Fibroblast of mammary gland (primary cell): ENCODE measurements at regions not wholly inside any gene's neighbourhood (a gene's known extent, or its start where the extent isn't known, plus 50 kb on each side); places are given as distances from the start of the nearest gene placed in this dataset.
A peak's percentile ranks its signal among the peaks of the same experiment; 100 is the strongest.

Experiments
- DNase-seq: peaks from one replicate; pipeline ENCODE4 v3.0.0-alpha.2; 2010; ENCODE audit warnings: low read depth
- H3K4me3 ChIP-seq: 2 replicates; pipeline ENCODE4 v1.5.1; 2011; ENCODE audit warnings: low read depth, mild to moderate bottlenecking, low read length, moderate library complexity; ENCODE audit not compliant: control insufficient read depth
- TF ChIP-seq, protein P1 (sequence below): conservative IDR thresholded peaks from 2 replicates; pipeline ENCODE4 v1.5.1; 2011; ENCODE audit warnings: low read depth, low read length, inconsistent platforms; ENCODE audit not compliant: control insufficient read depth, insufficient read depth

DNA sequence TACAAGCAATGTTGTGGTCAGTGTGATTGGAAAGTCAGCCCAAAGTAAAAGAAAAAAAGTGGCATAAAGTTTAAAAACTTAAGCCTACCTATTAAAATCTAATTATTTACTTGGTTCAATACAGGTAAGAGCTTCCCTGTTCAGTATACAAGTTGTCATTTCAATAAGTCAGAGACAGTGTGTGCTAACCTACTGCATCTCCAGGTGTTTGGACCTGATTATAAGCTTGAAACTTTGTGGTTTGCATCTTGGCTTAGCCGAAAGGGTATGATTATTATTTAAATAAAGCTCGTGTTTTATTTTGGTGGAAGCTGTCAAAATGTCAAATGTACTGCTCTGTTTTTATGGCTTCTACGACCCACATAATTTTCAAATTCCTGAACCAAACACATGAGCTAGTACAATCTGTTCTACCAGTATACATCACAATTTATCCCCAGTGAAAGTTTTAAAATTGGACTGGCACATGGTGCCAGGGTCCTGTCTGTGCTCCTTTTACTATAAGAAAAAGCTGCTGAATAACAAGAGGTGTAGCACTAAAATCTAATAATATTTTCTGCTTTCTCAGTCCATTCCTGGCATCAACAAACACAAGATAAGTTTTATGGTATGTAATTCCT lies 103.9 kb upstream of the ANO3 start:
- no peak for DNase-seq
- TF ChIP-seq, protein P1, sequence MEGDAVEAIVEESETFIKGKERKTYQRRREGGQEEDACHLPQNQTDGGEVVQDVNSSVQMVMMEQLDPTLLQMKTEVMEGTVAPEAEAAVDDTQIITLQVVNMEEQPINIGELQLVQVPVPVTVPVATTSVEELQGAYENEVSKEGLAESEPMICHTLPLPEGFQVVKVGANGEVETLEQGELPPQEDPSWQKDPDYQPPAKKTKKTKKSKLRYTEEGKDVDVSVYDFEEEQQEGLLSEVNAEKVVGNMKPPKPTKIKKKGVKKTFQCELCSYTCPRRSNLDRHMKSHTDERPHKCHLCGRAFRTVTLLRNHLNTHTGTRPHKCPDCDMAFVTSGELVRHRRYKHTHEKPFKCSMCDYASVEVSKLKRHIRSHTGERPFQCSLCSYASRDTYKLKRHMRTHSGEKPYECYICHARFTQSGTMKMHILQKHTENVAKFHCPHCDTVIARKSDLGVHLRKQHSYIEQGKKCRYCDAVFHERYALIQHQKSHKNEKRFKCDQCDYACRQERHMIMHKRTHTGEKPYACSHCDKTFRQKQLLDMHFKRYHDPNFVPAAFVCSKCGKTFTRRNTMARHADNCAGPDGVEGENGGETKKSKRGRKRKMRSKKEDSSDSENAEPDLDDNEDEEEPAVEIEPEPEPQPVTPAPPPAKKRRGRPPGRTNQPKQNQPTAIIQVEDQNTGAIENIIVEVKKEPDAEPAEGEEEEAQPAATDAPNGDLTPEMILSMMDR: no peak
- H3K4me3 ChIP-seq: no peak overlapping the region

DNA sequence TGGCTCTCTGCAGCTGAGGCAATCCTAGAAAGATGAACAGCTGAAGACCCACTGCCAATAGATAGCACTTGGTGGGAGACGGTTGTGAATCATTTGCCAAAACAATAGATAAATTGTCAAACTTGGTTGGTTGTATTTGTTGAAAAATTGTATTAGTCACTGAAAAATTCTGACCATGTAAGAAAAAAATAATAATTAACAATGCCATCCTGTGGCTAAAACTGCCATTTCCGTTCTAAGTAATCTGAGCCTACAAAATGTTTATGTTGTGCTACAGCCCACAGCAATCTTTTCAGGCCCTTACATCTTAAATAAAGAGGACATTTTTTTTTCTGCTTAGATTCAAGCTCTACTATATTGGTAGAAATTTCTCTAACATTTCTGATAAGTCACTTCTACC lies 103.2 kb upstream of the ANO3 start:
- H3K4me3 ChIP-seq: no peak overlapping the region
- TF ChIP-seq, protein P1: no peak
- DNase-seq: peak; percentile 66

DNA sequence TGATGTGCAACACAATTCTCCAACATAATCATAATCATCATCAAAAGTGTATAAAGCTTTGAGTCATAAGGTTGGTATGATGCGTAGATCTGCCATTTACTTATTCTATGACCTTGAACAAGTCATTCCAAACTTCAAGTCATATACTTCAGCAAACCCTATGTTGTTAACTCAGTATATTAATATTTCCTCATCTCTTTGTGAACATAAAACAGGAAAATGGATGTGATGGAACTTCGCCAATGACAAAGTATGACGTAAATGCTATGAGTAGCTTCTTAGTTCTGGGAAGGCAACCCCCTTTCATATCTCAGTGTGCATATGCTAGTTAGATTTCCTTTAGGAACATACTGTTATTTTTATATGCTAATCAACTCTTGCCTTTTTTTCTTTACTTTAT lies 102.7 kb upstream of the ANO3 start:
- TF ChIP-seq, protein P1: no peak
- peak; percentile 99 for DNase-seq
- H3K4me3 ChIP-seq: no peak overlapping the region

DNA sequence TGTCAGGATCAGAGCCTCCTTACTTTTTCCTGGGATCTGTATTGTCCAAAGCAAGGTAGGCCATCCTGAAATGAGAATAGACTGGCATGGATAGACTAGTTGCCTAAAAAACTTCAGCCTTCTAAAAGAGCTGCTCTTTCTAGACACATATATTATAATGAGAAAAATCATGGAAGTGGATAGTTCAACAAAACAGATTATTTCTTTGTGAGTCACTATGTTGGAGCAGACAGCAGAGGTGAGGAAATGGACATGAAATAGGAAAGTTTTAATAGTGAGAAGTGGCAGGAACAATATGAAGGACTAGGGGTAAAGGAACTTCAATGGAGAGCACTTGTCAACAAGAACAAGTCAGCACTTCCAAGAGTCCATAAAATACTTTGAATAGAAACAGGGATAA lies 101.9 kb upstream of the ANO3 start:
- peak; percentile 45 for DNase-seq
- TF ChIP-seq, protein P1: no peak
- no peak overlapping the region for H3K4me3 ChIP-seq

DNA sequence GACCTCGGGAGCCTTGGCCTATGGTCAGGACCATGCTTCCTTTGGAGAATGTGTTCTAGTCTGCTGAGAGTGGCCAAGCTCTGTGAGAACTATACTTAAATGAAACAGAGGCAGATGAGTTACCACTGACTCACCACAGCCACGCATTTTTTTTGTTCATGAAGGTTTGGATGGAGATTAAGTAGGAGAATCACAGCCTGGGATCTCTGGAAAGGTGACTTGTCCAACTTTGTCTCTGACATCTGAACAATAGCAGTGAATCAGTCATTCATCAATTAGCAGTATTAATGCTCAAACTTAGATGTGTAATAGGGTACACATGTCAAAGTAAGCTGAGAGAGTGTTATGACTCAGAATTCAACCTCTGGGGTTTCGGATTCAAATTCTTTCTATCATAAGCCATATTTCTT lies 100.7 kb upstream of the ANO3 start:
- peak; percentile 98 for DNase-seq
- H3K4me3 ChIP-seq: no peak overlapping the region
- TF ChIP-seq, protein P1: no peak

DNA sequence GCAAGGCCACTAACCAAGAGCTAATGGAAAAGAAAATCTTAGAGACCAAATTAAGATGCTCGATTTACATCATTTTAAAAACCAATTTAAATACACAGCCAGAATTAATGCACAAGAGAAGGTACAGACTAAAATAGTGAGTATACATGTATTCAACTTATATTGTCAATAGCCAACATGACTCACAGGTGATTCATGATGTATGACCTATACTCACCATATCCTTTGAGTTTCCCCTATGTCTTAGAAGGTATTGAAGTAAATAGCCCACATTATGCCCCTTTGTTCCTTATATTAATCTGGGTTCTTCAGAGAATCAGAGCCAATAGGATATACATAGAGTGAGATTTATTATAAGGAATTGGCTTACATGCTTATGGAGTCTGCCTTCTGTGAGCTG lies 97.5 kb upstream of the ANO3 start:
- TF ChIP-seq, protein P1: no peak
- no peak overlapping the region for H3K4me3 ChIP-seq
- peak; percentile 87 for DNase-seq

DNA sequence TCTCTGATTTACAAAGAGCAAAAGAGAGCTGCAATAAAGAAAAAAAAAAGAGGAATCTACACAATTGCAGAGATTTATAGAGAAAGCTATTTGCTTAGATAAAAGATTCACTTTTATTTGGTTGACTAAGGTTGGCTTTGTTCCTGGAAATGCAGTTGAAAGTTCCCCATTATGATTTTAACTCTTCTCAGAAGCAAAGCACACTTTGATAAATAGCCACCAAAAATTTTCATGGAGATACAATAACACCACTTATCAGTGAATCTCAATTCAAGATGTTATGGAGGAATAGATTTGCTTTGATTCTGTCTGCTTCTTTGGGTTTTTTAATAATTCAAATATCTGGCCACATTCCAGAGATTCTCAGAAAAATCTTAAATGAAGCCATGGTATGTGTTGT lies 88.5 kb upstream of the ANO3 start:
- TF ChIP-seq, protein P1: no peak
- DNase-seq: peak; percentile 28
- H3K4me3 ChIP-seq: no peak overlapping the region
